ENCODE measurements at regions not wholly inside any gene's neighbourhood (a gene's known extent, or its start where the extent isn't known, plus 50 kb on each side); places are given as distances from the start of the nearest gene placed in this dataset.

DNA sequence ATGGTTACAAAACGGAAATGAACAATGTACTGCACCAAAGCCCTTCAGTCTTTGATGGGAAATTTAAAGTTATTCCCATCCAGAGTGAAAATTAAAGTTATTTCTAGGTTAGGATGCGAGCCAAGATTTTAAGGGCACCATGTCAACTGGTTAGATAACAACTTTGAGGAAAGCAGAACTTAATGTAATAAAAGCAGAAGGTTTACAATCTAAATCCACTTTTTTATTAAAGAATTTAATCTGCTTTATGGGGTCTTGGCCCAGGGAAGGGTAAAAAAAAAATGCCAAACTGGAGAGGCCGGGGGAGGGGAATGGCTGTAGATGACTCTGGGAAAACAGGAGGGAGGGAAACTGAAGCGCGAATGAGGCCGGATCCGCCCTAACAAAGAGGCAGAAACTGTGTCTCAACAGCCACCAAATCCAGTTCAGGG, 108.2 kb upstream of the ATF7IP start:
- DNase-seq = no peak

- peak; percentile 18 to 86 for DNase-seq
Measured at GRCh38 chr12:14257734-14258574, 107.5 kb upstream of the ATF7IP start.

DNA sequence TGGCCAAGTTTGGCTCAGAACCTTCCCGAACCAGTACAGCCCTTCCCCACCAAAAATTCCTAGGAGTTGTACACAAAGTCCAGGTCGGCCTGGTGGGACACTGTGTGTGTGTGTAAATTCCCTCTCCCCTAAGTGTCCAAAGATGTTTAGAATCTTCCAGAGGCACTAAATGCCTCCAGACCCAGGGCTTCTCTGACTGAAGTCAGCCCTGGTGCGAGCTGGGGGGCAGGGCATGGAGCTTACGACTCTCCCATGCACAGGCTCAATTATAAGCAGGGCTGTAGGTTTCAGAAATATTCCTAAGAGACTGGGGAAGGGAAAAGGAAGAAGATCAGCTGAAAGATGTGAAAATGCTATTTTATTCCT, 106.9 kb upstream of the ATF7IP start:
- no peak for DNase-seq

DNA sequence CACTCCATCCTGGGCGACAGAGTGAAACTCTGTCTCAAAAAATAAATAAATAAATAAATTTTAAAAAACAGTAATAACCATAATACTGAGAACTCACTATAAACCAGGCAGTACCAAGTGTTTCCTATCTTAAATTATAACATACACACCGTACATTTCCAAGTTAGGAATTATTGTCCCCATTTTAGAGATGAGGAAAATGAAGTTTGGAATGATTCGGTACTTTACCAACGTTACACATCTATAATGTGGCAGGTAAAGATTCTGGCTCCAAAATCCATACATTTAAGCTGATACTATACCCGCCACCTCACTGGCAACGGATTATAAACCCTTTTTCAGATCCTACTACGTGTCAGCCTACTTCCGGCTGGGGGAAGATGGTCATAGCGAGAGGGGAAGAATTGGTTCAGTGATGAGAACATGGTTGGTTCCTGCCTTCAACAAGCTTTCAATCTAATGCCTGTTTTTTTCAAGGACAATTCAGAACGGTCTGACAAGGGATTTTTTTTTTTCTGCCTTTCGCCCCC, 105.9 kb upstream of the ATF7IP start:
- no peak for DNase-seq

DNA sequence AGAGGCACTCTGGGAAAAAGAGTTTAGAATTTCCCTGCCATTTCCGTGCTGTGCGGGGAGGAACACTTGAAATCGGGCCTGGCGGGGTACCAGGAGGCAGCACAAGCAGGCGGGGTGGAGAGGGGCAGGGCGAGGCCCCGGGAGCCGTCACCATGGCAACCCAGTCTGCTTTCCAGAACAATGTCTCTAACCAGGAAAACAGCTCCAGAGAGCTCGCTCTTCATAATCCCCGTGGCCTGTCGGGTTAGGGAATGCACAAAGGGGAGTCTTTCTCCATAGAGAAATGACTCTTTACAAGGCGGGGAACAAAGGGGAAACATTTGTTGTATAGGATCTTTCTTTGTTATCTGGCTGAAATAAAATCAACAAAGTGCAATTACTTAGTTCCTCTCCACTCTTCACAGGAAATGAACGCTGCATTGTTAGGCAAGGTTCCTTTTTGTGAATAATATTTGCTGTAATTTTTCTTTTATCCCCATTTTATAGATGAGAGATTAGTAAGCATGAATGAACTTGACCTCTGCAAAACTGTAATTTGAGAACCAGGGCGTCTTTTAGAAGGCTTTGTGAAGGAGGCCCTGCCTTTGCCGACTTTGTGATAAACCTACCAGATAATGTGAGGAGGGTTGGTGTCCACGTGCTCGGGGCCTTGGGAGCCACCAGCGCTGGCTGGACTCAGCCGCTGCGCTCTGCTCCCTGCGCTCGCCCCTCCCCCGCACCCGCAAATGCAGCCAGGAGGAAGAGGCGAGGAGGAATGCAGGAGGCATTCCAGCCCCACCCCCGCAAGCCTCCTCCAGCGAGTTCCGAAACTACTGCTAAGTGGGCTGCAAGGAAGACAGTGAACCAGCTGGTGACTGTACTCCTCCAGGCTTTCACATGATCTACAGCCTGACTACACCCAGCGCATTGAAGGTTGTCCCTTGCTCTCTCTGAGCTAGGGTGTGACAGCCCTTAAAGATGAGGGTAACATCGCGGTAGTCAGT, 105.2 kb upstream of the ATF7IP start:
- peak in 1 of 2 experiments; percentile 52 for DNase-seq

- DNase-seq = no peak
Measured at GRCh38 chr12:14261096-14261495, 104.4 kb upstream of the ATF7IP start.

- no peak for DNase-seq
Measured at GRCh38 chr12:14261861-14262260, 103.6 kb upstream of the ATF7IP start.

DNA sequence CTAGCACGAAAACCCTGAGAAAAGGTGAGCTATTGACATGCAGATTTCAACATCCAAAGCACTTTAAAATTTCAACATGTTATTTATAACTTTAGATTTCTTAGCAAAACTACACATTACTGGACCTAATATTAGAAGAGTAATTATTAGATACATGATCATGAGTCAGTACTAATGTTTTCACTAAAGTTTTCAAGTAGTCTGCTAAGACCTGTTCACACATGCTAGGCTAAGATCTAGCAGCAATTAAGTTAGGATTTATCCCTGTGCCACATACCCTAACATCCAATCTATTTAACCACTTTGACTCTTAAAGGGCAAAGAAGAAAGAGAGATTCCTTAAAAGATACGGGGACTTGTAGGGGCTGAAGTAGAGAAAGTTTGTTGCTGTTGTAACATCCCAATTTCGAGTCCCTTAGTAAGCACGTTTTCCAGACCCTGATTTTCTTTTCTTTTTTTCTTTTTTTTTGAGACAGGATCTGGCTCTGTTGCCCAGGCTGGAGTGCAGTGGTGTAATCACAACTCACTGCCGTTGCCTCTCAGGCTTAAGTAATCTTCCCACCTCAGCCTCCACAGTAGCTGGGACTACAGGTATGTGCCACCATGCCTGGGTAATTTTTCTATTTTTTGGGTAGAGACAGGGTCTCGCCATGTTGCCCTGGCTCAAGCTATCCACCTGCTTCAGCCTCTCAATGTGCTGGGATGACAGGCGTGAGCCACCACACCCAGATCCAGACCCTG, 102.5 kb upstream of the ATF7IP start:
- DNase-seq = no peak

DNA sequence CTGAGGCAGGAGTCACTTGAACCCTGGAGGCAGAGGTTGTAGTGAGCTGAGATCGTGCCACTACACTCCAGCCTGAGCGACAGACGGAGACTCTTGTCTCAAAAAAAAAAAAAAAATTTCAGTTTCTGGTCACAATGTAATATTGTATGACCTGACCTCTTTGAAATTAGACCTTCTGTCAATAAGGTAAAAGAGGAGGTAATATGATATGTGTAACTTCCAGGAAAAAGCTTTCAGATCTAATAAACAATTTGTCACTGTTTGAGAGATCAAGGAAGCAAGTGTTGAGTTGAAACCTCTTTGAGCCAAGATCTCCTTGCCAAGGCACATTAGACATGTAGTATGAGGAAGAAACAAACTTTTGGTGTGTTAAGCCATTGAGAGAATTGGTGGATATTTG, 101.7 kb upstream of the ATF7IP start:
- DNase-seq = no peak

DNA sequence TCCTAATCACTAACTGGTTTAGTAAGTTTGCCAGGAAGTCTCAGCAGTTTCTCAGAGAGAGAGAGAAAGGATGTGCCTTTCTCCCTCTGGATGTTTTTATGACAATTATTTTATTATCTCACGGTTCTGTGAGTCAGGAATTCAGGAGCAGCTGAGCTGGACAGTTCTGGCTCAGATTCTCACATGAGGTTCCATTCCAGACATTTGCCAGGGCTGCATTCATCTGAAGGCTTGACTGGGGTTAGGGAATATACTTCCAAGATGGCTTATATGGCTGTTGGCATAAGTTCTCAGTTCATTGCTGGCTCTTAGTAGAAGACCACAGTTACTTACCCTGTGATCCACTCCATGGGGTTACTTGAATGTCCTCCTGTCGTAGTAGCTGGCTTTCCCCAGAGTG, 101.2 kb upstream of the ATF7IP start:
- DNase-seq = no peak

GRCh38 chr12:14264778-14265177, 100.7 kb upstream of the ATF7IP start:
- no peak for DNase-seq

DNA sequence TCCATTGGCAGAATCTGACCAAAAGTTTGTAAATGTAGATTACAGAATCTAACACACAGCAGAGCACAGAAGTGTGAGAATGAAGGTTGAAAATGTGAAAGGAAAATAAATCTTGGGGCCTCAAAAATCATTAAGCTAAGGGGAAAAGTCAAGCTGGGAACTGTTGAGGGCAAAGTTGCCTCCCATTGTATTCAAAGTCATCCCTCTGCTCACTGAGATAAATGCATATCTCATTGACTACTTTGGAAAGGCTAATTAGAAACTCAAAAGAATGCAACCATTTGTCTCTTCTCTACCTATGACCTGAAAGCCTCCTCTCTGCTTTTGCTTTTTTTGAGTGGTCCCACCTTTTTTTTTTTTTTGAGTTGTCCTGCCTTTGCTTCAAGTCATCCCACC, 97.4 kb upstream of the ATF7IP start:
- DNase-seq = no peak

GRCh38 chr12:14270392-14270791, 95.1 kb upstream of the ATF7IP start:
- no peak for DNase-seq

GRCh38 chr12:14272956-14273912, 92.2 kb upstream of the ATF7IP start:
- no peak for DNase-seq

GRCh38 chr12:14273913-14274311, 91.6 kb upstream of the ATF7IP start:
- DNase-seq = no peak

DNA sequence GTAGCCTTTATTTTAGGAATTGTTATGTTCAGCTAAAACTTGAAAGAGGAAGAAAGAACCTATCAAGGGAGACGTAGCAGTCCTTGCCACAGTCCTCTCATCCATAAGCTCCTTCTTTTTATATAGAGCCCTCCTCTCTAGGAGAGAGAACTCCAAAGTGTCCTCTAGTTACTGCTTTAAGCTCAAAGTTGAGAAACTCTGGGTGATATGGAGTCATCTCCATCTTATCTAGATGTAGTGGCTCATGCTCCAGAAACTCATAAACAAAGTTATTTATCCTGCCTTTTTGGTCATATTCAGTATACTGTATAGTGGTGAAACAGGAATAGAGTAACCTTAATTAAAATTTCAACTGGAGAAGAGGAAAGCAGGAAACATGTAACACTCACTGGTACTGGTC, 90.4 kb upstream of the ATF7IP start:
- no peak for DNase-seq

GRCh38 chr12:14275886-14276285, 89.6 kb upstream of the ATF7IP start:
- DNase-seq = no peak

DNA sequence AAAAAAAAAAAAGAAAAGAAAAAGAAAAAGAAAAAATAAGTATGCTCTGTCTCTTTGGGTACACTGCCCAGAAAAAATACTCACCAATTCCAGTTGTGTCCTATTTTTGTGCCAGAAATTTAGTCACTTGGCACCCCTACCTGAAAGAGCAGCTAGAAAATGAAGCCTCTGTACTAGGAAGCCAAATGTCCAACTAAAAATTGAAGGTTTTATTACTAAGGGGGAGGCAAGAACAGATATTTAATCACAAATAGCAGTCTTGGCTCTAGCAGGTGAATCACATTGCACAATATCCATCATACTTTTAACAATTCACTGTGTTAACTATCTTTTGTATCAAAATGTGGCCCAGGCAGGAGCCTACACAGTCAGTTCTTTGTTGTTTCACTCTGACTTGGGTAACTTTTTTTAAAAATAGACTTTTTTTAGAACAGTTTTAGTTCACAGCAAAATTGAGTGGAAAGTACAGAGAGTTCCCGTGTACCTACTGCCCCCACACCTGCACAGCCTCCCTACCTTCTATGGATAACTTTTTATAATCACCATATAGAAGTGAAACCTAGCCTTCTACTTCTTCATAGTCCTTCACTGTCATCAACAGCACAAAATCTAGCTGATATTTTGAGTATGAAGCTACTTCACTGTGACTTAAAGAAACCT, 87.1 kb upstream of the ATF7IP start:
- DNase-seq = no peak

GRCh38 chr12:14279845-14280244, 85.6 kb upstream of the ATF7IP start:
- no peak for DNase-seq

DNA sequence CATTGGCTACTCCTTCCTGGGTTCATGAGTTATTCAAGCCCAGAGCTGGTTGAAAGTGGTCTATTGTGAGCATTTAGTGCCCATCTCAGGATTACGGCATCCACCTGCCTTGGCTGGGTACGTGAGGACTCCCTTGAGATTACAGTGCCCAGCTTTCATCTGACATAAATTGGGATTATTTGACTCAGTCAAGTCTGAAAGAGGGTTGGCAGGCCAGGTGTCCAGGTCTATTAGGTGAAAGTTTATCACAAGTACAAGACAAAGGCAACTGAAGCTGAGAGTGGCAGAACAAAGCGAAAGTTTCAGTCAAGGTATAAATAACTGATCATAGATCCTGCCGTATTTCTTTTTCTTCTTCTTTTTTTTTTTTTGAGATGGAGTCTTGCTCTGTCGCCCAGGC, 84.6 kb upstream of the ATF7IP start:
- DNase-seq = no peak

GRCh38 chr12:14281539-14281938, 83.9 kb upstream of the ATF7IP start:
- no peak for DNase-seq

Data from cerebellar nuclear complex (tissue), 1 donor.